HCT116 (cell line): ENCODE measurements at regions not wholly inside any gene's neighbourhood (a gene's known extent, or its start where the extent isn't known, plus 50 kb on each side); places are given as distances from the start of the nearest gene placed in this dataset.

Source experiments
- ATAC-seq: fragments of 200-7000 bp; cut with Tn5 transposase; 2 replicates; pipeline ENCODE4 v1.9.1; 2020; ENCODE audit warnings: mild to moderate bottlenecking, moderate library complexity
- BruUV-seq: library from RNA; stranded (reverse); fragments of 400-500 nt; replicated peaks from 2 replicates; lab custom pipeline; 2021; lab: Mats Ljungman, UMichigan
- CTCF ChIA-PET: fragments of 300-600 bp; sonication (Branson Sonifier 250); formaldehyde crosslinking; loops from one replicate; lab custom pipeline; 2021; ENCODE audit warnings: antibody characterized with exemption; lab: Charles Lee
- POLR2A ChIA-PET: fragments of 300-600, 350-600 bp; sonication (Branson Sonifier 250); formaldehyde crosslinking; loops from one replicate; lab custom pipeline; 2021; ENCODE audit warnings: antibody characterized with exemption; lab: Charles Lee
- RAD21 ChIA-PET, 2 experiments: fragments of 300-600 bp; sonication (Branson Sonifier 250); formaldehyde crosslinking; loops; one replicate each; lab custom pipeline; 2023; ENCODE audit warnings: low total read pairs in 2 of 2; ENCODE audit not compliant: uncharacterized antibody in 2 of 2, unreplicated experiment in 2 of 2, low non-redundant PET in 1 of 2; lab: Charles Lee
- DNase-seq: peaks from one replicate; pipeline ENCODE4 v3.0.0-alpha.2; 2010; ENCODE audit warnings: low read depth, low spot score
- H2AFZ ChIP-seq: fragments of 200-600 bp; shearing (Covaris generic), sonication (generic); 2 replicates; pipeline ENCODE4 v1.6.1; 2017; ENCODE audit warnings: low read depth, mixed run types, mixed read lengths, antibody characterized with exemption, low read length; ENCODE audit not compliant: poor library complexity, severe bottlenecking
- H3K27ac ChIP-seq: 2 replicates; pipeline ENCODE4 v1.5.1; 2012; ENCODE audit warnings: low read depth, low read length
- H3K27me3 ChIP-seq: fragments of 200-600 bp; sonication (generic); 2 replicates; pipeline ENCODE4 v1.6.1; 2016; ENCODE audit warnings: mixed run types, low read length, mixed read lengths; ENCODE audit not compliant: insufficient read depth
- H3K36me3 ChIP-seq, 2 experiments: fragments of 200-500 bp in 1 of 2; fragments of 200-600 bp in 1 of 2; sonication (Bioruptor generic) in 1 of 2; sonication (generic) in 1 of 2; 2 replicates each; pipeline versions ENCODE4 v1.5.1 to v1.6.1; 2014 to 2016; ENCODE audit warnings: low read length in 2 of 2, inconsistent platforms in 1 of 2, mixed read lengths in 1 of 2, mixed run types in 1 of 2; ENCODE audit not compliant: insufficient read depth in 2 of 2, control insufficient read depth in 1 of 2
- H3K4me1 ChIP-seq, 2 experiments: fragments of 200-600 bp in 1 of 2; sonication (generic) in 1 of 2; 2 replicates each; pipeline versions ENCODE4 v1.5.1 to v1.6.1; 2012 to 2017; ENCODE audit warnings: low read length in 2 of 2, inconsistent platforms in 1 of 2, mild to moderate bottlenecking in 1 of 2, mixed read lengths in 1 of 2, mixed run types in 1 of 2, moderate library complexity in 1 of 2; ENCODE audit not compliant: insufficient read depth in 2 of 2, control insufficient read depth in 1 of 2
- H3K4me2 ChIP-seq: fragments of 200-600 bp; sonication (generic); 2 replicates; pipeline ENCODE4 v1.6.1; 2017; ENCODE audit warnings: mixed run types, low read length, mixed read lengths
- H3K4me3 ChIP-seq, 2 experiments: fragments of 200-600 bp in 1 of 2; sonication (generic) in 1 of 2; replicated peaks in 1 of 2; 2 replicates each; pipeline ENCODE4 v1.5.1; 2011 to 2016; ENCODE audit warnings: low read length in 2 of 2, control low read depth in 1 of 2, low read depth in 1 of 2, mild to moderate bottlenecking in 1 of 2, mixed read lengths in 1 of 2, mixed run types in 1 of 2
- H3K79me2 ChIP-seq: fragments of 200-600 bp; sonication (generic); 2 replicates; pipeline ENCODE4 v1.6.1; 2017; ENCODE audit warnings: mild to moderate bottlenecking, mixed run types, low read length, moderate library complexity, mixed read lengths; ENCODE audit not compliant: insufficient read depth
- H3K9ac ChIP-seq: fragments of 200-600 bp; sonication (generic); 2 replicates; pipeline ENCODE4 v1.6.1; 2016; ENCODE audit warnings: low read length, mixed read lengths
- H3K9me2 ChIP-seq: fragments of 200-600 bp; sonication (generic), shearing (Covaris generic); 2 replicates; pipeline ENCODE4 v1.6.1; 2017; ENCODE audit warnings: mixed run types, mild to moderate bottlenecking, moderate library complexity; ENCODE audit not compliant: insufficient read depth
- H3K9me3 ChIP-seq, 2 experiments: fragments of 200-500 bp in 1 of 2; fragments of 200-600 bp in 1 of 2; sonication (Bioruptor generic) in 1 of 2; sonication (generic) in 1 of 2; 2 replicates each; pipeline ENCODE4 v1.6.1; 2014 to 2017; ENCODE audit warnings: low read length in 2 of 2, mixed read lengths in 2 of 2, inconsistent platforms in 1 of 2, low read depth in 1 of 2, mild to moderate bottlenecking in 1 of 2, mixed run types in 1 of 2, moderate library complexity in 1 of 2; ENCODE audit not compliant: control insufficient read depth in 1 of 2, insufficient read depth in 1 of 2
- H4K20me1 ChIP-seq: fragments of 200-600 bp; sonication (generic), shearing (Covaris generic); 2 replicates; pipeline ENCODE4 v1.6.1; 2017; ENCODE audit warnings: mixed run types, mild to moderate bottlenecking, moderate library complexity; ENCODE audit not compliant: insufficient read depth
- EZH2 ChIP-seq: fragments of 200-600 bp; sonication (generic); IDR thresholded peaks from 2 replicates; pipeline ENCODE4 v1.6.1; 2017; ENCODE audit warnings: antibody characterized with exemption, mixed run types
- FOSL1 ChIP-seq: IDR thresholded peaks from 2 replicates; pipeline ENCODE4 v1.6.1; 2012; ENCODE audit warnings: low read depth
- MAX ChIP-seq: IDR thresholded peaks from 2 replicates; pipeline ENCODE4 v1.6.1; 2012
- POLR2A ChIP-seq: IDR thresholded peaks from 2 replicates; pipeline ENCODE4 v1.7.0; 2011; ENCODE audit warnings: borderline replicate concordance; ENCODE audit not compliant: insufficient read depth, insufficient read length; ENCODE audit errors: extremely low read depth
- SRF ChIP-seq: IDR thresholded peaks from 2 replicates; pipeline ENCODE4 v1.6.1; 2012; ENCODE audit warnings: low read depth
- ZBTB33 ChIP-seq: IDR thresholded peaks from 2 replicates; pipeline ENCODE4 v1.6.1; 2011; ENCODE audit warnings: mild to moderate bottlenecking, low read length, moderate library complexity; ENCODE audit not compliant: insufficient replicate concordance; ENCODE audit errors: extremely low read depth
- ZFX ChIP-seq: fragments of 450-650 bp; IDR thresholded peaks from 2 replicates; pipeline ENCODE4 v1.6.1; 2017
- intact Hi-C: fragments of 100-400 bp; cut with micrococcal nuclease; formaldehyde crosslinking; loops from 2 replicates; pipeline ENCODE4 v1.10.0; 2022

- CTCF ChIA-PET = no interaction called here
- Histone ChIP-seq H3K27me3 (no peaks in the 10 kb centered on the region), H3K9ac (no peak overlapping the region), H4K20me1 (no peaks in the 10 kb centered on the region)
- RAD21 ChIA-PET = no interaction called here
- TF ChIP-seq ZBTB33 (no peak), EZH2 (no peak), FOSL1 (no peak), MAX (no peak), SRF (no peak), POLR2A (no peak), ZFX (no peak)
- TF ChIP-seq, all 23 proteins: peak for 0
- no peaks in the 10 kb centered on the region for H3K9me2 ChIP-seq
- POLR2A ChIA-PET = no interaction called here
- peaks cover under 1 to 13% of the 10 kb centered on the region in 2 experiments for H3K4me1 ChIP-seq
- no peaks in the 10 kb centered on the region for H3K9me3 ChIP-seq
- ATAC-seq (no peak), DNase-seq (no peak)
- no TSS peak for BruUV-seq
- H3K36me3 ChIP-seq = no peaks in the 10 kb centered on the region
- H3K79me2 ChIP-seq = no peaks in the 10 kb centered on the region
- H3K4me3 ChIP-seq = no peak overlapping the region
- H2AFZ ChIP-seq = no peak overlapping the region
- H3K4me2 ChIP-seq = no peak overlapping the region
- intact Hi-C loops = no loop called here
- no peak overlapping the region for H3K27ac ChIP-seq
These were observed 79.0 kb downstream of the ZNF281 start for GRCh38 chr1:200330741-200331428.
